NCI-H187 (cell line): ENCODE measurements at regions not wholly inside any gene's neighbourhood (a gene's known extent, or its start where the extent isn't known, plus 50 kb on each side); places are given as distances from the start of the nearest gene placed in this dataset.
"Not testable (repeated sequence)": the region's sequence is repeated elsewhere in the genome, so short reads cannot be mapped to it uniquely, and the experiment has no call there.

Experiments
- DNase-seq, 2 experiments: peaks; one replicate each; lab custom pipeline; 2025; lab: John Stamatoyannopoulos, UW

- DNase-seq, result no peak
These were observed 70.0 kb downstream of the KCTD15 start for GRCh38 chr19:33866696-33867095.

DNA sequence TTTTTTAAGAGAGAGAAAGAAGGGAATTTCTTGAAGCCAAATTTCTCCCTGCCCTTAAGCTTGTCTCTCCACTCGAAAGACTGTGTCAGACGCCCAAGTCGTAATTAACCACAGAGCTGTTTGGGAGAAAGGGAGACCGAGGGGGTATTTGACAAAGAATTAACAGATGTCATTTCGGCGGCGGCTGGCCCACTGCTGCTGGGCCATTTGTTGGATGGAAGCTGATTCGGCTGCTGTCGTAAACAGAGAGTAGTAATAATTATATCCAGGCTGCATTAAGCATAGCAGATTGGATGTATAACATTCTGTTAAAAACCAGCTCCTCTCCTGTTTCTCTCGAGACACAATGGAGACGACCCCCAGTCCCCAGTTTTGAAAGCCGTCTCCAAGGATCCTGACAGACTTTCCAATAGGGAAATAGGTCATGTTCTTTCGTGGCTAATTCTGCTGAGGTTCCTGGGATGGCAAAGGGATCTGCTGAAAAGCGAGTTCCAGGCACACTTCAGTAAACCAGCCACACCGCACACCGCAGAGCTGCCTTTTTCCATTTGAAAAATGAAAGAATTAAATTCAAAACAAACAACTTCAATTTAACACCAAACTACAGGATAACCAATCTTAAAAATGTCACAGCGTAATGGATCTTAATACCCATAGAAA, 71.5 kb downstream of the KCTD15 start:
- no peak for DNase-seq

- DNase-seq, result no peak
These were observed 72.2 kb downstream of the KCTD15 start for GRCh38 chr19:33868788-33869412.

- not testable (repeated sequence) for DNase-seq
These were observed 73.7 kb downstream of the KCTD15 start for GRCh38 chr19:33870298-33870932.

GRCh38 chr19:33871605-33872004, 74.9 kb downstream of the KCTD15 start:
- no peak for DNase-seq

DNA sequence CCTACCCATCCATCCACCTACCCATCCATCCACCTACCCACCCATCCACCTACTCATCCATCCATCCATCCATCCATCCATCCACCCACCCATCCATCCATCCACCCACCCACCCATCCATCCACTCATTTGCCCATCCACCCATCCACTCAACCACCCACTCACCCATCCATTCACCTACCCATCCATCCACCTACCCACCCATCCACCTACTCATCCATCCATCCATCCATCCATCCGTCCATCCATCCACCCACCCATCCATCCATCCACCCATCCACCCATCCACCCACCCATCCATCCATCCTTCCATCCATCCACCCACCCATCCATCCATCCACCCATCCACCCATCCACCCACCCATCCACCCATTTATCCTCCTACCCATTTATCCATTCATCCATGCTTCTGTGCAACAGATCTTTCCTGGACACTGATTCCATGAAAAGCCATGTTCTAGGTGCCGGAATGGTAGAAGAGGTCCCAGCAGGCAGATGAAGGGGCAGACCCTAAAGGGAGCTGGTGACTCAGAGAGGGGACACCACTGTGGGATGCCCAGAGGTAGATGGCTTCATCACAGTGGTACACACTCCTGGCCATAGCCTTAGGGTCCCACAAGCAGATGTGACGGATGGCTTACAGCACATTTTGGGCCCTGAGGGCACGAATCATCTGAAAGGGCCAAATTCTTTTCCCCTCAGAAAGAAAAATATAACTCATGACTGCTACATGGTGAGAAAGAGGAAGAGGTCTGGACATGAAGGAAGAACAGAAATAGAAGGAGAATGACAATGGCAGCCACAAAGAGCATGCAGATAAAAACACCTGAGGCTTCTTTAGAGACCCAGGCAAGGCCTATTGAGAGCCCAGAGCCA, 76.0 kb downstream of the KCTD15 start:
- DNase-seq, result no peak

DNA sequence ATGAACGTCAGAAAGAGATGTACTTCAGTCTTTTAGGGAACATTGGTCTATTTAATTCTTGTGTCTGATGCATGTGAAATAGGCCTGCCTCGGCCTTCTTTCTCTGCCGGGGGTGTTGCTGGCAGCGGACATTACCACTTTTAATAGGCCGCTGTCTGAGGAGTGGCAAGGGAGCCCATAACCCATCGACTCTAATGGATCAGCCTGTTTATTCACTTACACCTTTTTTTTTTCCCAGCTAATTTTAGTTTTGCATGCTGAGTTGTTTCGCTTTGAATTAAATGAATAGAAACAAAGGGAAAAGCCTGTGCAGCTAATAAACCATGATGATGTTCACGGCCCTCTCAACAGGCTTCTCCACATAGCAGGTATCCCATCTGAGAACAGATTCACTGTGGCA, 78.4 kb downstream of the KCTD15 start:
- DNase-seq, result no peak

- DNase-seq, result no peak
These were observed 79.5 kb downstream of the KCTD15 start for GRCh38 chr19:33876192-33876591.

- no peak for DNase-seq
These were observed 81.4 kb downstream of the KCTD15 start for GRCh38 chr19:33878030-33878544.

DNA sequence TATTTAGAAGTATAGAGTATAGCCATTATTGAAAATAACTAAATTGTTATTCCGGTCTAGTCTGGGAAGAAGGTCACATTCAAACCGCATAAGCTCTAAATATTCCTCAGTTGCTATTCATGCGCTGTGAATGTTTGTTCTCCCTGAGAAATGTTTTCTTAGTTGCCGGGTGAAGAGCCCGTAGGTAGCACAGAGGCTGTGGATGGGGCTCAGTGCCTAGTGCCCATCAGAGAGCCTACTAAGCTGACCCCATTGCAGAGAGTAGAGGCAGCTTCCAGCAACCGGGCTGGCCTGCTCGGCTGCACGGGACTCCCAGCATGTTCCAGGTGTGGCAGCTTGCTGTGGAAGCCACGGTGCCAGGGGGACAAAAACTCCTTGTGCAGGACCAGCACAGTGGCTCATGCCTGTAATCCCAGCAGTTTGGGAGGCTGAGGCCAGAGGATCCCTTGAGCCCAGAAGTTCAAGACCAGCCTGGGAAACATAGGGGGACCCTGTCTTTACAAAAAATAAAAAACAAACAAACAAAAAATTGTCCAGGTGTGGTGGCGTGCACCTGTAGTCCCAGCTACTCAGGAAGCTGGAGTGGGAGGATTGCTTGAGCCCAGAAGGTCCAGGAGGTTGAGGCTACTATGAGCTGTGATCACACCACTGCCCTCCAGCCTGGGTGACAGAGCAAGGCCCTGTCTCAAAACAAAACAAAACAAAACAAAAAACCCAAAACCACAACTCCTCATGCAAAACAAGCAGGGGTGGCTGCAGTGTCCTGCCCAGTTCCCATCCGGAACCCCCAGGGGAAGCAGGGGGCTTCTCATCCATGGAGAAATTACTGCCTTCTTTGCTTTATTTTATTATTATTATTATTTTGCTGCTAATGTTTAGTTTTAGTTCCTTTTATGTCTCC, 82.5 kb downstream of the KCTD15 start:
- DNase-seq, result no peak

- no peak for DNase-seq
These were observed 83.3 kb downstream of the KCTD15 start for GRCh38 chr19:33879818-33880575.

DNA sequence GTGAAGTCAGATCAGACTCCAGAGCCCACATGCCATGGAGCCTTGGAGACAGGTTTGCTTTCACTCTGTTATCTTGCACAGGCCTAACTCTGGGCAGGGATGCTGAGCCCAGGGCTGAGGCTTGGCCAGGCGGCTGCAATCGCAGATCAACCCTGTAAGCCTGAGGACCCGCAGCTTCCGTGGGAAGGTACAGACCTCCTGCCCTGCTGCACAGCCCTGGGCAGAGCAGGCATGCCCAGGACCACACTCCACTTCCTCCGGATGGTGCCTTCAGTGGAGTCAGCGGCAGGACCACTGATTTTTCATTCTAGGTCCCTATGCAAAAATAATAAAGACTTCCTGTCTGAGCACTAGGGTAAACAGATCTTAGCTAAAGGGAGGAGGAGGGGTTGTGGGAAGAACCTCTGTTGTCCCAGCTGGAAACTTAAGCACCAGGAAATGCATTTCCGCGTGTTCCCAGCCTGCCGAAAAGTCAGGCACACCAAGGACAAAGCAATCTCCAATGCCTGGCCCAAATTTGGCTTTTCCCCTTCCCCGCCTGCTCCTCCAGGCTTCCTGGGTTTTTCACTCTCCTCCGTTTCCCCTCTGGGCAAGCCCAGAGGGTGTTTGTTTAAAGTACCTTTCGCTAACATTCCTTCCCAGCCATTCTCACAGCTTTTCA, 87.3 kb downstream of the KCTD15 start:
- no peak for DNase-seq

DNA sequence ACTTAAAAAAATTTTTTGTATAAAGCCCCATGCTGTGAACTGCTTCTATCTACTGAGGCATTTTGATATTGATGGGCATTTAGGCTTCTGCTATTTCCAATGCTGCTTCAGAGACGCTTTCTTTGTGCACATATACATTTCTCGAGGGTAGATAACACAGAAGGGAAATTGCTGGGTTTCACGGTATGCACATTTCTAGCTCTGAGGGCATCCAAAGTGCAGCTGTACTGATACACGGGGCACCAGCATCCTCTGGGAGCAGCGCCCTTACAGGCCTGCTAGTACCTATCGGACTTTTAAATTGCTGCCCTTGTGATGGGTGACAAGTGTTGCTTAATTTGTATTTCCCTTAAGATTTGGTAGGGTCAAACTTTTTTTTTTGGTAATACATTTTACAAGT, 88.6 kb downstream of the KCTD15 start:
- no peak for DNase-seq

GRCh38 chr19:33887891-33888290, 91.2 kb downstream of the KCTD15 start:
- no peak for DNase-seq

- no peak for DNase-seq
These were observed 92.0 kb downstream of the KCTD15 start for GRCh38 chr19:33888665-33889064.

- no peak for DNase-seq
These were observed 93.9 kb downstream of the KCTD15 start for GRCh38 chr19:33890569-33890968.

- DNase-seq, result no peak
These were observed 95.1 kb downstream of the KCTD15 start for GRCh38 chr19:33891773-33892172.

GRCh38 chr19:33894787-33895186, 98.1 kb downstream of the KCTD15 start:
- DNase-seq, result no peak

DNA sequence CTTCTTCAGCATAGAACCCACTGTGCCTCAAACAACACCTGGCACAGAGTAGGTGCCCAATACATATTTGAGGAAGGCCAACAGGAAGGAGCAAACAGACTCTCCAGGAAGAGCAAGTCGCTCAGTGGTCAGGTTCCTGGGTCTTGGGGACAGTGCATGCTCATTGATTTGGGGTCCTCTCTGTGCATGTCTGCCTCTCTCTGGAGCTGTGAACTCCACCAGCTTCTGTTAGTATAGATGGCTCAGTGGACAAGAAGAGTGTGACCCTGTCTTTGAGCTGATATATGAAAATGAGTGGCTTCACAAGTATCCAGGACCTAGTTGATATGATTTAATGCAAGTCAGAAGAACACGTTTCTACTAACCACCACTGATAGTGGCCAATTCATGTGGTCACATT, 98.7 kb downstream of the KCTD15 start:
- DNase-seq, result no peak
